ENCODE measurements at regions not wholly inside any gene's neighbourhood (a gene's known extent, or its start where the extent isn't known, plus 50 kb on each side); places are given as distances from the start of the nearest gene placed in this dataset.

- Histone ChIP-seq H3K27me3 (ENCODE audit: insufficient read depth, low read length) (no peaks in the 10 kb centered on the region), H3K27ac (ENCODE audit: insufficient read length, low read depth, low read length) (no peak overlapping the region), H3K18ac (ENCODE audit: insufficient read length, low read depth, low read length) (no peak overlapping the region), H3K4me2 (ENCODE audit: insufficient read depth, insufficient read length, low read length) (no peak overlapping the region), H3K9ac (ENCODE audit: extremely low read depth, insufficient read length, low read length) (no peak overlapping the region), H2BK5ac (ENCODE audit: insufficient read length, low read length) (no peak overlapping the region), H2BK20ac (ENCODE audit: low read depth, low read length, poor library complexity, severe bottlenecking) (no peak overlapping the region), H2BK15ac (ENCODE audit: low read depth, low read length) (no peak overlapping the region), H2BK12ac (ENCODE audit: insufficient read length, low read depth, low read length) (no peak overlapping the region), H4K20me1 (ENCODE audit: control insufficient read depth, insufficient read depth, insufficient read length) (no peaks in the 10 kb centered on the region), H3T11ph (ENCODE audit: low read length) (no peak overlapping the region), H3K4me1 (ENCODE audit: insufficient read depth, low read length) (no peaks in the 10 kb centered on the region), H4K8ac (replicated peaks; ENCODE audit: insufficient read length, low read depth, low read length) (no peak overlapping the region), H4K91ac (ENCODE audit: insufficient read length, low read depth, low read length) (no peak overlapping the region), H3K14ac (ENCODE audit: insufficient read depth, low read length) (no peak overlapping the region), H3K79me1 (ENCODE audit: insufficient read depth, low read depth, low read length, poor library complexity, severe bottlenecking) (no peaks in the 10 kb centered on the region), H3K9me3 (ENCODE audit: control insufficient read depth, low read depth, low read length) (no peaks in the 10 kb centered on the region), H3K4ac (ENCODE audit: low read depth, low read length) (no peak overlapping the region), H3K79me2 (ENCODE audit: insufficient read depth, low read length) (no peaks in the 10 kb centered on the region), H2AFZ (ENCODE audit: low read length) (no peak overlapping the region), H3K23ac (ENCODE audit: insufficient read length, low read depth, low read length) (no peak overlapping the region), H2AK5ac (ENCODE audit: insufficient read length, low read length) (no peak overlapping the region), H4K5ac (ENCODE audit: insufficient read length, low read depth, low read length) (no peak overlapping the region), H2BK120ac (ENCODE audit: low read depth, low read length, poor library complexity, severe bottlenecking) (no peak overlapping the region), H3K56ac (ENCODE audit: insufficient read length, low read depth, low read length) (no peak overlapping the region), H3K23me2 (ENCODE audit: insufficient read length, low read depth, low read length, poor library complexity, severe bottlenecking) (no peaks in the 10 kb centered on the region)
- Mint-ChIP-seq H3K4me1 (peaks cover 0 to 8% of the 10 kb centered on the region in 2 experiments; a peak in 2 of 4 replicates), H3K27ac (no peak overlapping the region), H3K36me3 (ENCODE audit: insufficient read depth in 1 of 3, low read depth in 3 of 3) (no peaks in the 10 kb centered on the region), H3K27me3 (ENCODE audit: low read depth) (no peaks in the 10 kb centered on the region), H3K4me3 (no peak overlapping the region), H3K9me3 (no peaks in the 10 kb centered on the region)
- no peak for TF ChIP-seq CTCF (conservative IDR thresholded peaks at IDR 0.05)
- no CpG with 5 or more reads among the region's 3 CpGs for WGBS (ENCODE audit: extremely low coverage, insufficient read length, low lambda C conversion rate)
- no peak for DNase-seq
Observed at GRCh38 chr3:99545941-99546580, 92.3 kb upstream of the COL8A1 start.
